ENCODE measurements at regions not wholly inside any gene's neighbourhood (a gene's known extent, or its start where the extent isn't known, plus 50 kb on each side); places are given as distances from the start of the nearest gene placed in this dataset.

DNA sequence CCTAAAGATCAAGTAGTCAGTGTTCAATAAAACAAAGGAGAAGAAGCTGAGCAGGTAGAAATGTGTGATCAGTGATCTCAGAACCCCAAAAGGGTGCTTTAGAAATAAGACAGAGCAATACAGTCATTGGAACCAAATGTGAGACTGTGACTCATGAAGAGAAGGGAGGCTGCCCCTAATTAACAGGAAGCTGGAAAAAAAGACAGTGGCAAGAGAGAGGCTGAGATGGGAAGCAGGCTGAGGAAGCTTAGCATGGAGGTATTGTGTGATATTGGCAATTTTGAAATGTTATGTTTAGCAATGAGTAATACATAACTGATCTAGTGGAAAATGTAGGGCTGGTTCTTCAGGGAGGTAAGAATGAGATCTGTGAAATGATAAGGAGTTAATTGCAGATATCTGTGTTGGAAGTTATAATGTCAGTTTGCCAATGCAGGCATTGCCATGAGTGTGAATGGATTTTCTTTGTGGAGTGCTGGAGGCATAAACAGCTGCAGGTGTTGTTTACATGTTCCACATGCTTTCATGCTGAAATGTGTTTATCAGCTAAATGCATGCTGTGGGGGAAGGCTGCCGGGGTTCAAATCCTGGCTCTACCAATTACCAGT lies 90.6 kb upstream of the CACNA1E start:
- TF ChIP-seq RAD21 (IDR thresholded peaks at IDR 0.05; ENCODE audit: low read length) (no peak), POLR2A (IDR thresholded peaks at IDR 0.05; ENCODE audit: low read depth, low read length) (no peak), MAZ (IDR thresholded peaks at IDR 0.05; ENCODE audit: borderline replicate concordance, low read depth, low read length) (no peak), CHD1 (IDR thresholded peaks at IDR 0.05; ENCODE audit: low read depth, low read length) (no peak), BHLHE40 (IDR thresholded peaks at IDR 0.05; ENCODE audit: low read depth, low read length) (no peak), SMC3 (IDR thresholded peaks at IDR 0.05; ENCODE audit: low read depth, low read length) (no peak)
- TF ChIP-seq, protein P1, sequence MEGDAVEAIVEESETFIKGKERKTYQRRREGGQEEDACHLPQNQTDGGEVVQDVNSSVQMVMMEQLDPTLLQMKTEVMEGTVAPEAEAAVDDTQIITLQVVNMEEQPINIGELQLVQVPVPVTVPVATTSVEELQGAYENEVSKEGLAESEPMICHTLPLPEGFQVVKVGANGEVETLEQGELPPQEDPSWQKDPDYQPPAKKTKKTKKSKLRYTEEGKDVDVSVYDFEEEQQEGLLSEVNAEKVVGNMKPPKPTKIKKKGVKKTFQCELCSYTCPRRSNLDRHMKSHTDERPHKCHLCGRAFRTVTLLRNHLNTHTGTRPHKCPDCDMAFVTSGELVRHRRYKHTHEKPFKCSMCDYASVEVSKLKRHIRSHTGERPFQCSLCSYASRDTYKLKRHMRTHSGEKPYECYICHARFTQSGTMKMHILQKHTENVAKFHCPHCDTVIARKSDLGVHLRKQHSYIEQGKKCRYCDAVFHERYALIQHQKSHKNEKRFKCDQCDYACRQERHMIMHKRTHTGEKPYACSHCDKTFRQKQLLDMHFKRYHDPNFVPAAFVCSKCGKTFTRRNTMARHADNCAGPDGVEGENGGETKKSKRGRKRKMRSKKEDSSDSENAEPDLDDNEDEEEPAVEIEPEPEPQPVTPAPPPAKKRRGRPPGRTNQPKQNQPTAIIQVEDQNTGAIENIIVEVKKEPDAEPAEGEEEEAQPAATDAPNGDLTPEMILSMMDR (conservative IDR thresholded peaks at IDR 0.05; ENCODE audit: low read depth, low read length), result no peak

Measured in IMR-90 (cell line).